ENCODE measurements at regions not wholly inside any gene's neighbourhood (a gene's known extent, or its start where the extent isn't known, plus 50 kb on each side); places are given as distances from the start of the nearest gene placed in this dataset.
A peak's percentile ranks its signal among the peaks of the same experiment; 100 is the strongest.

- no peak for DNase-seq
Observed at GRCh38 chr2:122955776-122956175, 1069.3 kb upstream of the CNTNAP5 start.

DNA sequence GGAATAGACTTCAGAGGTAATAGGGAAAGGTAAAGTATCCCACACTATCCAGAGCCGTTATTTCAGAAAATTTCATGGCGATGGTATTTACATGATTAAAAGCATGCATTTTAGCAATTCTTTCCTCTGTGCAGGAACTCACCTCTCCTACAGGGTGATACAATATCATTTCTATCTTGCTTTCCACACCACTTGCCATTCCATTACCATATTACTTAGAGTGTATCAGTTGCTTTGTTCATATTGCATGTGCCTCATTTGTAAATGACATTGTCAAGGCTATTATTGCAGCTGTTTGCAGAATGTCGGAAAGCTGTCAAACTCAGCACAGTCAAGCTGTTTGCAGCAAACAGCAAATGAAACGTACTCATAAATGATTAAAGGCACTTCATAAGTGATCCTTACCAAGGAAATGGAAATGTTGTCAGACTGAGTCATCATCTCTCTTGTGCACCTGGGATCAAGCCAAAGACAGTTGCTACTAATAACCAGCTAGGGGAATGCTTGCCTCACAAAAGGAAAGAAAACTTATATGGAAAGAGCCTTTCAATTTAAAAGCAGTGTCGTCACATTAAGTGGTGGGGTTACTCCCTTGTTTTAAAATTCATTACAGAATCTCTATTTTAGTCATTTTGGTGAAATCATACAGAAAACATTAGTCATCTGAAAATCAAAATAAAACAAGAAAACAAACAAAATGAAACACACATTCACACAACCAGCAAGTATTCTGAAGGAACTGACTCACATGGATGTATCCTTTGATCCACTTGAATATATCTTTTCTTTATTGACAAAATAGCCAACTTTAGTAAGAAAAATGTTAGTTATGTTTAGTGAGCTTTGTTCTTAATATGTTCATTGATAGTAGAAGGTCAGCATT lies 1064.1 kb upstream of the CNTNAP5 start:
- DNase-seq, result no peak

DNA sequence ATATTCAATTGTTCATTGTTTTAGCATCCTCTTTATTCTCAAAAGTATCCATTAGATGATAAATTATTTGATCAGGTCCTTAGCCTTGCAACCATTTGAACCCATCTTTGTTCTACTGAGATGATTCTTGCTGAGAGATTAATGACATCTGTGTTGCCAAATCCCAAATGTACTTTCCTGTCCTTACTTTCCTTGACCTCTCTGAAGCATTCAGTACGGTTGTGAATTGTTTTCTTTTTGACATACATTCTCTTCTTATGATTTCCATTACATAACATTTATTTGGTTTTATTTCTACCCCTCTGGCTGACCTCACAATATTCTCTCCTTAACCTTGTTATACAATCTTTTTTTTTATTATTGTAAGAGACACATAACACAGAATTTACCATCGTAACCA lies 1058.6 kb upstream of the CNTNAP5 start:
- DNase-seq, result no peak

GRCh38 chr2:122977580-122977979 lies 1047.5 kb upstream of the CNTNAP5 start:
- DNase-seq, result no peak

- DNase-seq, result peak; percentile 17
Observed at GRCh38 chr2:122980671-122981070, 1044.4 kb upstream of the CNTNAP5 start.

DNA sequence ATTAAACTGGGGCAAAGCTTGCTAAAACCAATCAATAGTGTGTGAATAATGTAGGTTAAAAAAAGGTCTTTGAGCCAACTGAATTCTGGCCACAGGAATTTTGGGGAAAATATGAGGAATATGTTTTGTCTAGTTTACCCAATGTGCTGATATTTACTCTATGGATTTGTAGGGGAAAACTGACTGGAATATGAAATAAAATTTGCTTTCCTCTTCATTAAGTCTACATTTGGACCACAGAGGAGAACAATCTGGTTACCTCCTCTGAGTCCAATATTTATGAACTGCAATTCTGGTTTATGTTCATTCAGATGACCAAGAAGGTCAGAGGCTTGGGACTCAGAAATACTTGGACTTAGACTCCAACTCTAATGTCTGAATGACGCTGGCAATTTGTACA lies 1042.2 kb upstream of the CNTNAP5 start:
- no peak for DNase-seq

GRCh38 chr2:122988395-122989221 lies 1036.5 kb upstream of the CNTNAP5 start:
- no peak for DNase-seq

GRCh38 chr2:122993592-122993991 lies 1031.5 kb upstream of the CNTNAP5 start:
- DNase-seq, result no peak

DNA sequence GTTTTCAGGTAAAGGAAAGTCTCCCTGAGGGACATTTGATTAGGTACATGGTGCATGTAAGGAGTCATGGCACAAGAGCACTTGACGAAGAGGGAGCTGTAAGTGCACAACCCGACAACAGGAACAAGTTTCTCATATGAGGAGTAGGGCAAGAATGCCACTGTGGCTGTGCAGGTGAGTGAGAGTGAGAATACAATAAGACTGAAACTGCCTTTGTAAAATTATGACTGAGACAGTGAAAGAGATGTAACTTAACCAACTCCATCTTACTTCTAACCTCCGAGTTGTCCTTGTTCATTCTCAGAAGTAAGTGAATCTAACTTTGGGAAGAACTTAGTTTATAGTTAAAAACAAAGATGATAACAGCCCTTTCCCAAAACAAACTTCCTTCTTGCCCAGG lies 1025.8 kb upstream of the CNTNAP5 start:
- DNase-seq, result no peak

- no peak for DNase-seq
Observed at GRCh38 chr2:122999821-123000220, 1025.3 kb upstream of the CNTNAP5 start.

GRCh38 chr2:123002660-123003248 lies 1022.3 kb upstream of the CNTNAP5 start:
- DNase-seq, result no peak

GRCh38 chr2:123015186-123015585 lies 1009.9 kb upstream of the CNTNAP5 start:
- DNase-seq, result no peak

GRCh38 chr2:123035541-123035940 lies 989.5 kb upstream of the CNTNAP5 start:
- no peak for DNase-seq

GRCh38 chr2:123036300-123036699 lies 988.8 kb upstream of the CNTNAP5 start:
- DNase-seq, result no peak

DNA sequence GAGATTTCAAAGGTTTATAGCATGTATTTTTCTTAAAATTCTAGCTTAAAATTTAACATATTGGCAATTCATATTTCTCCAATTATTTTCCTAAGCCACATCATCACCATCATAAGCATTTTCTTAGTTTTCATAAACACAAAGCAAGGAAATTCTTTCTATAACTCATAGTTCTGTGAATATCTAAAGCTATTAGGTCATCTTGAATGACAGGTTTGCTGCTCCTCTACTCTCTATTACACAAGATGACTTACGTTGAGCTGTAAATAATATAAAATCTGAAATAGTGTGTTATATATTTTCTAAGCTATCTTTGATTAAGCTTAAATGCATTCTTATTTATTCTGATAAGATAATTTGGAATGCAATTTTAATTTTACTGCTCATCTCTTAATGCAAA lies 984.6 kb upstream of the CNTNAP5 start:
- no peak for DNase-seq

GRCh38 chr2:123043458-123043857 lies 981.6 kb upstream of the CNTNAP5 start:
- DNase-seq, result no peak

- DNase-seq, result no peak
Observed at GRCh38 chr2:123045713-123046112, 979.4 kb upstream of the CNTNAP5 start.

DNA sequence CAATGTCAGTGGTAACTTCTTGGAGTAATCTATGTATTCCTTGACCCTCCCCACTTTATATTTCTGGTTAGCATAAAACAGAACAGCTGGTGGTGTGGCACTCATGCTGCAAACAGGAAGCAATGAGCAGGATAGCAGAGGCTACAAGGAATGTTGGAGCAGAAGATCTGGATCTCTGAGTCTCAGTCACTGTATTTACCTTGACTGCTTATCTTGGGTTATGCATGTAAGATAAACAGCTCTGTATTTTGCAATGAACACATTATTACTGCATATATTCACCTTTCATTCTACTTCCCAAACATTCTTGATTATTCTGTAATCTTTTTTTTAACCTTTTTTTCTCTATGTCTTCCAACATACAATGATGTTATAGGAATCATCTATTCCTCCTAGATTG lies 977.9 kb upstream of the CNTNAP5 start:
- no peak for DNase-seq

- no peak for DNase-seq
Observed at GRCh38 chr2:123051136-123051535, 974.0 kb upstream of the CNTNAP5 start.

- no peak for DNase-seq
Observed at GRCh38 chr2:123061534-123061933, 963.6 kb upstream of the CNTNAP5 start.

- DNase-seq, result no peak
Observed at GRCh38 chr2:123073371-123073770, 951.7 kb upstream of the CNTNAP5 start.

GRCh38 chr2:123073956-123074355 lies 951.1 kb upstream of the CNTNAP5 start:
- no peak for DNase-seq

DNA sequence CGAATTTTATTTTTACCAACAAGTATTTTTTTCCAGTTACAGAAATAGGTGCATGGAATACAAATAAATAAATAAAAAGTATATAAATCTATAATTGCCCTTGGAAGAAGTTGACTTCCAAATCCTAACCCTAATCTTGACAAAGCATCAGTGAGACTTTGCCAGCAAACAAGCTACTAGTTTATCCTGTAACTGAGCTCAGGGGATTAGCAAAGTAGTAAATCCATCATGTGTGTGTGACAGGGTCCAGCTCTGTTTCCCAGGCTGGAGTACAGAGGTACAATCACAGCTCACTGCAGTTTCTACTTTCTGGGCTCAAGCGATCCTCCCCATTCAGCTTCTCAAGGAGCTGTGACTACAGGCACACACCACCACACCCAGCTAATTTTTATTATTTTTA lies 948.0 kb upstream of the CNTNAP5 start:
- no peak for DNase-seq

GRCh38 chr2:123080331-123080730 lies 944.8 kb upstream of the CNTNAP5 start:
- DNase-seq, result no peak
